ENCODE measurements at regions not wholly inside any gene's neighbourhood (a gene's known extent, or its start where the extent isn't known, plus 50 kb on each side); places are given as distances from the start of the nearest gene placed in this dataset.

DNA sequence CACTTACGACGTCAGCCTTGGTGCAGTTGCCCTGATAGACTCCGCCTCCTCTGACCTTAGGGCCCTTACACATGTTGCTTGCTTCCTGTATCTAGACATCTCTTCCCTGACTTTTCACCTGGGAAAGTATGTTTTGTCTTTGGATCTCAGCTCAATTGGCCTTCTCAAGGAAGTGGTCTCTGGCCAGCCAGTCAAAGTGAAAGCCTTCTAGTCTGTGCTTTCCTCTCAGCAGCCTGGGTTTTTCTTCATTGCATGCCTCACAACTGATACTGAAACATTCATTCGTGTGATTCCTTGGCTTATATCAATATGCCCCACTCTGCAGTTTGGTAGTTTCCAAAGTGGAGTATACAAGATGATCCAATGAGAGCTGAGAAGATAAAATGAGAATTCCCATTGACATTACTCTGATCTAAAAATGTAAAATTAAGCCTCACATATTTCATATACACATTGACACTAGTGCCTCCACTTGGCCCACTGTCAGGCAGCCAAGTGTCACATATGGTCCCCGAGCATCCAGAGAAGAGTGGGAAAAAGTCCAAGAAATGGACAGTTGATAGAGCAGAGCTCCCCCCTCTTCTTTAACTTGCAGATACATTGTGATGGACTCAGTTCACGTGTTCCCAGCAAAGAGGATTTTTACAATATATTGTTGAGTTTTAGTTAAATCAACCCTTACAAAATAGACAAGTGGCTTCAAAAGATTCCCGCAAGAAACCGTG, 371.2 kb upstream of the ASIC2 start:
- WGBS, 2 donors, result 82 to 86% methylated on average over 8 of the region's 8 CpGs
- DNase-seq, result no peak
- intact Hi-C loops (cut with DNase I; ENCODE audit: low total_unique reads), result loop anchor here (10.0 kb wide), 1 partner anchor 619 kb away; no protein-coding TSS in a partner anchor

DNA sequence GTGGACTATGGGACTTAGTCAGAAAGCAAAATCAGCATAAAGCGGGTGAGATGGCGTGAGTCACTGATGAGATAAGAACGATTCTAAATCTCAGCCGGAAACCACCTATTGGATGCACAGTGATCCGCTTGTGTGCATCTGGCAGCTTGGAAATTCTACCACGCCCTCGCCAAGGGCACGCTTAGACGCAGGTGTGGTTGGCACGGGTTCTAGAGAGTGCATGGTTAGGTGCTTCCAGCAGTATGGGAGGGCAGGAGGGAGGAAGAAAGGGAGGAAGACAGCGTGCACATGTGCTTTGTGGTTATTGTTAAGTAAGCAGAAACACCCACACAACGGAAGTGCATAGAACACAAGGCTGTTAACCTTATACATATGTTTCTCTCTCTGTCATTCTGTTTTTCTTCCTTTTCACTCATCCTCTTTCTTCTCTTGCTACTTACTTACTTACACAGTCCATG, 374.0 kb upstream of the ASIC2 start:
- intact Hi-C loops (cut with DNase I; ENCODE audit: low total_unique reads), result loop anchor here (10.0 kb wide), 1 partner anchor 622 kb away; no protein-coding TSS in a partner anchor
- WGBS, 2 donors, result 80 to 81% methylated on average over 12 of the region's 12 CpGs
- DNase-seq, result no peak
- H3K27me3 ChIP-seq, result no peaks in the 10 kb centered on the region
- H3K27ac ChIP-seq, result no peak overlapping the region
- H3K4me1 ChIP-seq, result peaks cover 4% of the 10 kb centered on the region
- no peaks in the 10 kb centered on the region for H3K36me3 ChIP-seq (ENCODE audit: low read depth, missing control alignments)
- H3K9me3 ChIP-seq, result no peaks in the 10 kb centered on the region
- TF ChIP-seq POLR2A (IDR thresholded peaks at IDR 0.05), result no peak
- H3K4me3 ChIP-seq, result no peak overlapping the region

More for the DNA sequence above, 371.2 kb upstream of the ASIC2 start:
- Histone ChIP-seq H3K4me1 (peaks cover 4% of the 10 kb centered on the region), H3K9me3 (no peaks in the 10 kb centered on the region), H3K27me3 (no peaks in the 10 kb centered on the region), H3K4me3 (no peak overlapping the region), H3K27ac (no peak overlapping the region), H3K36me3 (ENCODE audit: low read depth, missing control alignments) (no peaks in the 10 kb centered on the region)
- TF ChIP-seq POLR2A (IDR thresholded peaks at IDR 0.05), result no peak
- TF ChIP-seq, protein P1, sequence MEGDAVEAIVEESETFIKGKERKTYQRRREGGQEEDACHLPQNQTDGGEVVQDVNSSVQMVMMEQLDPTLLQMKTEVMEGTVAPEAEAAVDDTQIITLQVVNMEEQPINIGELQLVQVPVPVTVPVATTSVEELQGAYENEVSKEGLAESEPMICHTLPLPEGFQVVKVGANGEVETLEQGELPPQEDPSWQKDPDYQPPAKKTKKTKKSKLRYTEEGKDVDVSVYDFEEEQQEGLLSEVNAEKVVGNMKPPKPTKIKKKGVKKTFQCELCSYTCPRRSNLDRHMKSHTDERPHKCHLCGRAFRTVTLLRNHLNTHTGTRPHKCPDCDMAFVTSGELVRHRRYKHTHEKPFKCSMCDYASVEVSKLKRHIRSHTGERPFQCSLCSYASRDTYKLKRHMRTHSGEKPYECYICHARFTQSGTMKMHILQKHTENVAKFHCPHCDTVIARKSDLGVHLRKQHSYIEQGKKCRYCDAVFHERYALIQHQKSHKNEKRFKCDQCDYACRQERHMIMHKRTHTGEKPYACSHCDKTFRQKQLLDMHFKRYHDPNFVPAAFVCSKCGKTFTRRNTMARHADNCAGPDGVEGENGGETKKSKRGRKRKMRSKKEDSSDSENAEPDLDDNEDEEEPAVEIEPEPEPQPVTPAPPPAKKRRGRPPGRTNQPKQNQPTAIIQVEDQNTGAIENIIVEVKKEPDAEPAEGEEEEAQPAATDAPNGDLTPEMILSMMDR (IDR thresholded peaks at IDR 0.05), result no peak

DNA sequence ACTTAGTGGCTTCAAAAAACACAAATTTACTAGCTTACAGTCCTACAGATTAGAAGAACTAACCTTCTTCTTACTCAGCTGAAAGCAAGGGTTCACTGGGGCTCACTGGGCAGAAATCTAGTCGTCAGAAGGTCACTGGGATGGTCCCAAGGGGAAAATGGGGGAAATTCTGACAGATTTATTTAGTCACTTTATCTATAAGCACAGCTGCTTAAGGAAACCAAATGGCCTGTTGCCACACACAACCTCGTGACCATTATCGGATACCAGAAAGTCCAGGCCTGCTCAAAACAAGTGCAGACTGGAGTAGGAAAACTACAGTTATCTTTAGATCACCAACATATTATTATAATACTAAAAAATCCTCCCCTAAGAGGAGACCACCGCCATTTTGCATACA, 374.6 kb upstream of the ASIC2 start:
- Histone ChIP-seq H3K4me1 (peaks cover 4% of the 10 kb centered on the region), H3K36me3 (ENCODE audit: low read depth, missing control alignments) (no peaks in the 10 kb centered on the region), H3K27ac (no peak overlapping the region), H3K9me3 (no peaks in the 10 kb centered on the region), H3K27me3 (no peaks in the 10 kb centered on the region), H3K4me3 (no peak overlapping the region)
- TF ChIP-seq, protein P1 (IDR thresholded peaks at IDR 0.05), result no peak
- no peak for TF ChIP-seq POLR2A (IDR thresholded peaks at IDR 0.05)
- WGBS, 2 donors, result 56 to 59% methylated on average over 4 of the region's 4 CpGs
- intact Hi-C loops (cut with DNase I; ENCODE audit: low total_unique reads), result loop anchor here (10.0 kb wide), 1 partner anchor 623 kb away; no protein-coding TSS in a partner anchor
- peak; percentile 67 for DNase-seq

DNA sequence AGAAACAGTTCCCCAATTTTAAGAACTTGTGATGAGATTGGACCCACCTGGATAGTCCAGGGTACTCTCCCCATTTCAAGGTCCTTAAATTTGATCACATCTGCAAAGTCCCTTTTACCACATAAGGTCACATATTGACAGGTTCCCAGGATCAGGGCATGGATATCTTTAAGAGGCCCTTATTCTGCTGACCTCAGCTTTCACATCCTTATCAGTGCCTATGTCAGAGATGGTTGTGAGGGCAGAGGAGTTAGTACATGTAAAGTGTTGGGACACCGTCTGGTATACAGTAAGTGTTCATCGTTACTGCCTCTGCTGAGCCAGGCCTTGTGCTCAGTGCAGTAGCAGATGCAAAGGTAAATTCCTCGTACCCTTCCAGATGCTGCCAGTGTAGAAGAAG, 375.4 kb upstream of the ASIC2 start:
- Histone ChIP-seq H3K27me3 (no peaks in the 10 kb centered on the region), H3K27ac (no peak overlapping the region), H3K4me1 (peaks cover 4% of the 10 kb centered on the region), H3K9me3 (no peaks in the 10 kb centered on the region), H3K36me3 (ENCODE audit: low read depth, missing control alignments) (no peaks in the 10 kb centered on the region), H3K4me3 (no peak overlapping the region)
- no peak for DNase-seq
- intact Hi-C loops (cut with DNase I; ENCODE audit: low total_unique reads), result loop anchor here (10.0 kb wide), 1 partner anchor 624 kb away; no protein-coding TSS in a partner anchor
- WGBS, 2 donors, result 91 to 100% methylated on average over 3 of the region's 3 CpGs
- TF ChIP-seq, protein P1 (IDR thresholded peaks at IDR 0.05), result no peak

DNA sequence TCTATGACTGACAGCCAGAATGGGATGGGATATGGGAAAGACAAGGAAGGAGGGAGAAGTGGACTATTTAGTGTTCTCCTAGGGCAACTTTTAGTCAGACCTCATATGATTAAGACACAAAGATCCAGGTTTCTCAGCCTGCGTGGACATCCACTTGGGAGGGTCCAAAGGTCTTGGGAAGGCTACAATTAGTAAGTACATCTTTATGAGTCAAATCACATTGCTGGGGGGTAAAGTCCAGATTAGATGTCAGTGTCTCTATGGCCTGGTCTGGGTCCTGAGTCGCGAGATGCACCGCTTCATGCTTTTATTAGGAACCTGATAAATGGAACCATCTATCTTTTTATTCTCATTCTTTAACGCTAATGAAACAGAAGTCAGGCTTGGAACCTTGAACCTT, 378.4 kb upstream of the ASIC2 start:
- no peak overlapping the region for H3K4me3 ChIP-seq
- no peaks in the 10 kb centered on the region for H3K36me3 ChIP-seq (ENCODE audit: low read depth, missing control alignments)
- no peaks in the 10 kb centered on the region for H3K27me3 ChIP-seq
- no peak overlapping the region for H3K27ac ChIP-seq
- intact Hi-C loops (cut with DNase I; ENCODE audit: low total_unique reads), result no loop called here
- no peaks in the 10 kb centered on the region for H3K9me3 ChIP-seq
- 89 to 91% methylated on average over 5 of the region's 5 CpGs for WGBS, 2 donors
- peaks cover 4% of the 10 kb centered on the region for H3K4me1 ChIP-seq
- DNase-seq, result no peak
- TF ChIP-seq, protein P1 (IDR thresholded peaks at IDR 0.05), result no peak
- no peak for TF ChIP-seq POLR2A (IDR thresholded peaks at IDR 0.05)

Measured in testis (tissue), 2 donors.